Stimulated activated CD4-positive, alpha-beta T cell treated with anti-CD3 and anti-CD28 coated beads, TNF-alpha, amount 100 ng/mL, for 24 hours (primary cell): ENCODE measurements at regions not wholly inside any gene's neighbourhood (a gene's known extent, or its start where the extent isn't known, plus 50 kb on each side); places are given as distances from the start of the nearest gene placed in this dataset.

Experiments used
- DNase-seq, 3 experiments: peaks; one replicate each; pipeline ENCODE4 v3.0.0-alpha.2; 2020; ENCODE audit warnings: low read depth in 3 of 3

GRCh38 chr3:107250221-107250620 lies 127.0 kb upstream of the CCDC54 start:
- DNase-seq = no peak

DNA sequence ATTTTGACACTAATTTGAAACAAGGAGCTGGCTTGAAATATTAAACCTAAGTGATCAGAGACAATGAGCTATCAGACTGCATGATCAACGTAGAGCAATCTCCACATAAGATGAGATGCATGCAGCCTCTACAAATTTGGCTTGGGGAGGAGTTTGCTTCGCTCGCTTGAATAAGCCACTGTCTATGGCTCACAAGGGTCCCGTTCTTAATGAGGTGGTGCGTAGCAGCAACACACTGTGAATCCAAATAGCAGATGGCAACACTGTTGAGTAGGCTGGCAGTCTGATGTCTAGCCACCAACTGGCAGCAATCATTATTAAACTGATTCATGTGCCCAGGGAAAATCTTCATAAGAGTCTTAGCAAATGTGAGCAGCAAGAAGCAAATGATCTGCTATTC lies 125.4 kb upstream of the CCDC54 start:
- DNase-seq = no peak

DNA sequence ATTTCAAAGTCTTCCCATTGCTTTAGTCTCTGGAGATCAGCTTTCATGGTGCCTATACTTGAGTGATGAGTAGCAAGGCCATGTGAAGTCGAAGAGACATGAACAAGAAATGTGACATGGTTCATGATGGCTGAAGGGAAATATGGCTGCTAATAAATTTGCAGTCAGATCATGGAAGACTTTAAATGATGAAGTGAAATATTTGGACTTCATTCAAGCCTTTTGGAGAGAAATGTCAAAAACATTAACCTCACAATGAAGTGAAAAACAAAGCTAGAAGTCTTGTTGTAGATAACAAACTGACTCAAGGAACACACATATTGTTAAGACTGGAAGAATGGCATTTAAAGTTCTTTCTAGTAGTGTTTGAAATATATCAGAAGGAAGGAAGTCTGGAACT lies 120.3 kb upstream of the CCDC54 start:
- DNase-seq = no peak

DNA sequence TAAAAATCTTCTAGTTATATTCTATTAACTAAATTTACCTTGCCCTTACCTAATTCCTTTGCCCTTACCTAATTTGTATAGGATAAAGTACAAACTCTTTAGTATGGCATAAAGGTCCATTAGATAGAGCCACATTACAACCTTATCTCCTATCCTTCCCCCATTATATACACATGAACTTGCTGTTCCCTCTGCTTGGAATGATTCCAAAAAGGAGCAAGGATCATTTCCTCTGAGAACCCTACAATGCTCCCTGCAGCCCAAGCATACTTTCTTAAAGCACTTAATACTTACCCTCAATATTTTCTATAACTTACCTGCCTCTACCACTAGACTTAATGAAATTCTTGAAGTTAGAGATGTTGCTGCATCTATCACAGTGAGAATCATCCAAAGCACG lies 118.9 kb upstream of the CCDC54 start:
- no peak for DNase-seq

GRCh38 chr3:107260207-107260606 lies 117.0 kb upstream of the CCDC54 start:
- no peak for DNase-seq

DNA sequence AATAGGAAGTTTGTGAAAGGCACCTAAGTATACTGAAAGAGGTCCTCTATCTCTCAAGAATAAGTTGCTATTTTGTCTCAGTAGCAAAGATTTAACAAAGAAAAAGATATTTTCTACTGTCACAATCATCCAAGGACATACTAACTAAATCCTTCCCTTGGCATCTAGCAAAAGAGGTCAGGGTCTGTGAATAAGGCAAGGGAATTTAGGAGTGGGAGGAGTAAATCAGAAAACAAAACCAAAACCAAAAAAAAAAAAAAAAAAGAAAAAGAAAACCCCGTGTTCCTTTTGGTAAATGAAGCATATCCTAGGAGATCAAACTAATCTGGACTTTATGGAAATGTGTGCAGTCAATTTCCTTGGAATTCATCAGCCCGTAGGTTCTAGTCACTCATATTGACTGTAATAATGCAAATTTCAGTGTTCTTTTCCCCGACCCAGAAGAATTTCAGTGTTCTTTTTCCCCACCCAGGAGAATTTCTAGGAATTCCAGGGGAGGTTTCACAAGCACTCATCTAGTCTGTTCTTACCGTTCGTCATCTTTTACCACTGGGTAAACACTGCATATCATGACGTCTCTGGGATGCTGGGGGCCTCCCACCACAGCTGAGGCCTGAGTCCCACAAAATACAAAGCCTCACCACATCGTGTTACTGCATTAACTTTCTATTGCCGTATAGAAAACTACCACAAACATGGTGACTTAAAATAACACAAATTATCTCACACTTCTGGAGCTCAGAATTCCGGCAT lies 113.8 kb upstream of the CCDC54 start:
- DNase-seq = no peak

GRCh38 chr3:107264888-107265287 lies 112.4 kb upstream of the CCDC54 start:
- no peak for DNase-seq

GRCh38 chr3:107265526-107265925 lies 111.7 kb upstream of the CCDC54 start:
- no peak for DNase-seq

GRCh38 chr3:107268469-107268868 lies 108.8 kb upstream of the CCDC54 start:
- no peak for DNase-seq

DNA sequence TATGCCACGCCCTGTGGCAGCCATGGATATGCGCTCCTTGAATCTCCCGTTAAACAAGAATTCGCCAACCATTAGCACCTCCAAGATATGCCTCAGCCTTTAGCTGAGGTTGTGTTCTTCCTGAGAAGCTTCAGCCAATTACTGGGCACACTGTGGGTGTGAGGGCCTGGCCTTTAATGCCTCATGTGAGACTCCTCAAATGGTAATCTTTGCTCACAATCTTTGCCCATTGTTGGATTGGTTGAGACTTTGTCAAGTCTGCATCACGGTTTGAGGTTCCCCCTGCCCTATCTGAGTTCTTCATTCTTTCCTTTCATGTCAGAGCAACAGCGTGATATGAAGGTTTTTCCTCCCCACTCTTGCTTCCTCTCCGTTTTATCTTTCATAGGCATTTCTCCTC lies 108.1 kb upstream of the CCDC54 start:
- no peak for DNase-seq

- DNase-seq = no peak
Observed at GRCh38 chr3:107271787-107272387, 105.4 kb upstream of the CCDC54 start.

GRCh38 chr3:107272471-107272870 lies 104.8 kb upstream of the CCDC54 start:
- no peak for DNase-seq

- DNase-seq = no peak
Observed at GRCh38 chr3:107272885-107273284, 104.4 kb upstream of the CCDC54 start.

- no peak for DNase-seq
Observed at GRCh38 chr3:107273771-107274170, 103.5 kb upstream of the CCDC54 start.

GRCh38 chr3:107275511-107275910 lies 101.7 kb upstream of the CCDC54 start:
- no peak for DNase-seq

DNA sequence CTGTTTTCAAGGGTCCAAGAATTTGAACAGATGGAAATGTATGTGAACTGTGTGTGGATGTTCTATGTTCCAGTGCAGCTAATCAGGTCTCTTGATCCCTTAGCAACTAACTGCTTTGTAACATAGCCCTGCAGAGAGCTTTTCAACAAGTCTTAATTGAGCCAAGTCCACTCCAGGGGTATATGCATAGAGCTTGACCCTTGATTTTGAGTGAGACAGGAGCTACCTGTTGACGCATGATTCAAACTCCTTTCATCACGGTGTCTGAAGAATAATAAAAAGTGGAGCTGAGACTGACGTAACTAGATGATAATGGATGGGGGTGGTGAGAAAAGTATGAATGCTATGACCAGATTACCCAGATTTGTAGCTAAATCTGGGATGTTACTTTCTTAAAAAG lies 93.3 kb upstream of the CCDC54 start:
- DNase-seq = no peak

DNA sequence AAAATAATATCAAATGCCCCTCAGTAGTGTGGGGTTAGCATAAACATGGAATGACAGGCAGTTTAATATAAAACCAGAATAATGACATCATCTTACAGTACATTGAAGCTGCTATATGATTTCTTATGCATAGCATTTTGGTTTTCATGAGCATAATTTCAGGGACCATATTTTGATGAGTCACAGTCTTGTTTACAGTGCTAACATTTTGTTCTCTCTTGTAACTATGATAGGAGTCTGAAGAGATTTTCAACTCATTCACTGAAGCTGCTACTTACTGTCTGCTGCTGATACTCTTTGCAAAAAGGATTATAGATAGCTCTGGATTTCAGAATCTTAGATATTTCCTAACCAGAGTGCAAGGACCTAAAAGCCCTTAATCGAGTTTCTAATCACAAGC lies 92.6 kb upstream of the CCDC54 start:
- DNase-seq = no peak

DNA sequence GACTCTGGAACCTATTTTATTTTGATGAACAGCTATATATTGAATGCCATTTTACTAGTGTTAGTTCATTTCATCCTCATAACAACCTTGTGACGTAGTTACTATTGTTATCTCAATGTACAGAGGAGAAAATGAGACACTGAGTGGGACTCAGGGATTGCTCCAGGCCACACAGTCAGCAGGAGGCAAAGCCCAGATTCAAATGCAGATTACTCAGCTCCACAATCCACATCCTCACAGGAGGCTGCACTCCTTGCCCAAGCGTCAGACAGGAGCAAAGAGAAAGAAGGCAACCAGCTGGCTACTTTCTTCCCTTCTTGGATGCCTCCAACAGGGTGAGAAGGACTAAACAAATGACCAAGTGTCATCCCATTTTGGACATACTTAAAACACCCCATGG lies 92.0 kb upstream of the CCDC54 start:
- DNase-seq = no peak

- DNase-seq = no peak
Observed at GRCh38 chr3:107289354-107289753, 87.9 kb upstream of the CCDC54 start.

GRCh38 chr3:107294117-107294516 lies 83.1 kb upstream of the CCDC54 start:
- no peak for DNase-seq

DNA sequence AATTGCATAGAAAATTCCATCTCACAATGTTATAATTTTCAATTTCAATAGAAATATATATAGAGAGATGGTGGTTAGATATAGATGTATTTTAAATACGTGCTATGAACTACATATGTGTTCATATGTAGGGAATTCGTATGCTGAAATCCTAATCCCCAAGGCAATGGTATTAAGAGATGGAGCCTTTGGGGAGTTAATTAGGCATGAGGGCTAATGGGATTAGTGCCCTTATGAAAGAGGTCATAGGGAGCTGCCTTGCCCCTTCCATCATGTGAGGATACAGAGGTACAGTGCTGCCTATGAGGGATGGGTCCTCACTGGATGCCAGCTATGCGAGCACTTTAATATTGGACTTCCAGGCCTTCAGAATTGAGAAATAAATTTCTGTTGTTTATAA lies 79.6 kb upstream of the CCDC54 start:
- DNase-seq = no peak

GRCh38 chr3:107307205-107307604 lies 70.0 kb upstream of the CCDC54 start:
- DNase-seq = no peak

GRCh38 chr3:107308716-107309115 lies 68.5 kb upstream of the CCDC54 start:
- no peak for DNase-seq

DNA sequence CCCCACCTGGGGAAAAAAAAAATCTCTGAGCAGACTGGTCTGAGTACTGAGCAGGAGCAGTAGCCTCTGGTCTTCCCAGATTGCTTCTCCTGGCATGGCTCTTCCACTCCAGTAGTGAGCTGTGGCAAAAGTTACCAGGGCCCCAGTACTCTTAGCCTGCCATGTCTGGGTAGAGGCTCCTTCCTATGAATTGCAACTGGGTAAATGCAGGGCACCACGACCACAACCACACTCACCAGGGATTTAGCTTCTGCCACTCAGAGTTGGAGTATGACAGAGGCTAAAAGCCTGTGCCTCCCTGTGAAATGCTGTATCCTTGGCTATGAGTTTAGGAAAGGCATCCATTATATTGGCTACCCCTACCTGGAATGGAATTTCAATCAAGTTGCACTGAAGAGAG lies 67.9 kb upstream of the CCDC54 start:
- no peak for DNase-seq
